NOMO-1 treated with dmso at 0.1 percent for 144 hours (cell line): ENCODE measurements at regions not wholly inside any gene's neighbourhood (a gene's known extent, or its start where the extent isn't known, plus 50 kb on each side); places are given as distances from the start of the nearest gene placed in this dataset.
"Not testable (repeated sequence)": the region's sequence is repeated elsewhere in the genome, so short reads cannot be mapped to it uniquely, and the experiment has no call there.

Experiments used
- DNase-seq: peaks from one replicate; lab custom pipeline; 2025; ENCODE audit not compliant: unreplicated experiment; lab: John Stamatoyannopoulos, UW

GRCh38 chr16:88241404-88242311 lies 141.1 kb upstream of the ZNF469 start:
- not testable (repeated sequence) for DNase-seq

- DNase-seq = not testable (repeated sequence)
Observed at GRCh38 chr16:88242312-88243295, 140.2 kb upstream of the ZNF469 start.

- not testable (repeated sequence) for DNase-seq
Observed at GRCh38 chr16:88243921-88244320, 138.8 kb upstream of the ZNF469 start.

- not testable (repeated sequence) for DNase-seq
Observed at GRCh38 chr16:88245241-88246081, 137.3 kb upstream of the ZNF469 start.

- not testable (repeated sequence) for DNase-seq
Observed at GRCh38 chr16:88246955-88247582, 135.7 kb upstream of the ZNF469 start.

GRCh38 chr16:88247583-88247966 lies 135.2 kb upstream of the ZNF469 start:
- not testable (repeated sequence) for DNase-seq

- not testable (repeated sequence) for DNase-seq
Observed at GRCh38 chr16:88248761-88249160, 134.0 kb upstream of the ZNF469 start.

- DNase-seq = not testable (repeated sequence)
Observed at GRCh38 chr16:88250381-88250780, 132.4 kb upstream of the ZNF469 start.

GRCh38 chr16:88252057-88252794 lies 130.5 kb upstream of the ZNF469 start:
- not testable (repeated sequence) for DNase-seq

GRCh38 chr16:88258141-88258540 lies 124.6 kb upstream of the ZNF469 start:
- not testable (repeated sequence) for DNase-seq

GRCh38 chr16:88258764-88259525 lies 123.8 kb upstream of the ZNF469 start:
- DNase-seq = not testable (repeated sequence)

- not testable (repeated sequence) for DNase-seq
Observed at GRCh38 chr16:88259538-88259937, 123.2 kb upstream of the ZNF469 start.

- not testable (repeated sequence) for DNase-seq
Observed at GRCh38 chr16:88260146-88260545, 122.6 kb upstream of the ZNF469 start.

GRCh38 chr16:88260881-88261665 lies 121.7 kb upstream of the ZNF469 start:
- DNase-seq = not testable (repeated sequence)

- not testable (repeated sequence) for DNase-seq
Observed at GRCh38 chr16:88261814-88262605, 120.7 kb upstream of the ZNF469 start.

- not testable (repeated sequence) for DNase-seq
Observed at GRCh38 chr16:88262858-88263563, 119.7 kb upstream of the ZNF469 start.
